Parathyroid adenoma (tissue), 2 donors: ENCODE measurements at regions not wholly inside any gene's neighbourhood (a gene's known extent, or its start where the extent isn't known, plus 50 kb on each side); places are given as distances from the start of the nearest gene placed in this dataset.

Experiments used
- H2AFZ ChIP-seq: fragments of 300-600 bp; sonication (generic); one replicate; pipeline ENCODE4 v1.7.0; 2017; ENCODE audit warnings: antibody characterized with exemption, mild to moderate bottlenecking
- H3K27ac ChIP-seq: fragments of 300-600 bp; sonication (generic); one replicate; pipeline ENCODE4 v1.7.0; 2017
- H3K27me3 ChIP-seq: fragments of 300-600 bp; sonication (generic); one replicate; pipeline ENCODE4 v1.7.0; 2017; ENCODE audit warnings: low read length; ENCODE audit not compliant: control insufficient read depth, insufficient read depth
- H3K36me3 ChIP-seq: fragments of 300-600 bp; sonication (generic); one replicate; pipeline ENCODE4 v1.7.0; 2017; ENCODE audit warnings: low read length; ENCODE audit not compliant: control insufficient read depth, insufficient read depth
- H3K4me1 ChIP-seq: fragments of 300-600 bp; sonication (generic); one replicate; pipeline ENCODE4 v1.7.0; 2017; ENCODE audit warnings: control low read depth
- H3K4me2 ChIP-seq: fragments of 300-600 bp; sonication (generic); one replicate; pipeline ENCODE4 v1.7.0; 2017; ENCODE audit warnings: low read length
- H3K4me3 ChIP-seq: fragments of 300-600 bp; sonication (generic); one replicate; pipeline ENCODE4 v1.7.0; 2017; ENCODE audit warnings: low read depth, low read length
- H3K79me2 ChIP-seq: fragments of 300-600 bp; sonication (generic); one replicate; pipeline ENCODE4 v1.7.0; 2017; ENCODE audit warnings: control low read depth
- H3K9ac ChIP-seq: fragments of 300-600 bp; sonication (generic); one replicate; pipeline ENCODE4 v1.7.0; 2017; ENCODE audit warnings: mild to moderate bottlenecking
- H3K9me3 ChIP-seq: fragments of 300-600 bp; sonication (generic); one replicate; pipeline ENCODE4 v1.7.0; 2017; ENCODE audit warnings: low read length; ENCODE audit not compliant: control insufficient read depth
- TF ChIP-seq, protein P1 (sequence below): fragments of 300-600 bp; sonication (generic); IDR thresholded peaks from one replicate; pipeline ENCODE4 v1.7.0; 2017; ENCODE audit warnings: antibody characterized with exemption, mild to moderate bottlenecking
- donor health status: primary hyperparathyroidism.

- Histone ChIP-seq H3K9me3 (no peaks in the 10 kb centered on the region), H3K79me2 (no peaks in the 10 kb centered on the region), H3K4me2 (no peak overlapping the region), H3K36me3 (no peaks in the 10 kb centered on the region), H3K9ac (no peak overlapping the region), H3K4me1 (no peaks in the 10 kb centered on the region), H3K27ac (no peak overlapping the region), H3K4me3 (no peak overlapping the region), H2AFZ (no peak overlapping the region), H3K27me3 (no peaks in the 10 kb centered on the region)
- TF ChIP-seq, protein P1, sequence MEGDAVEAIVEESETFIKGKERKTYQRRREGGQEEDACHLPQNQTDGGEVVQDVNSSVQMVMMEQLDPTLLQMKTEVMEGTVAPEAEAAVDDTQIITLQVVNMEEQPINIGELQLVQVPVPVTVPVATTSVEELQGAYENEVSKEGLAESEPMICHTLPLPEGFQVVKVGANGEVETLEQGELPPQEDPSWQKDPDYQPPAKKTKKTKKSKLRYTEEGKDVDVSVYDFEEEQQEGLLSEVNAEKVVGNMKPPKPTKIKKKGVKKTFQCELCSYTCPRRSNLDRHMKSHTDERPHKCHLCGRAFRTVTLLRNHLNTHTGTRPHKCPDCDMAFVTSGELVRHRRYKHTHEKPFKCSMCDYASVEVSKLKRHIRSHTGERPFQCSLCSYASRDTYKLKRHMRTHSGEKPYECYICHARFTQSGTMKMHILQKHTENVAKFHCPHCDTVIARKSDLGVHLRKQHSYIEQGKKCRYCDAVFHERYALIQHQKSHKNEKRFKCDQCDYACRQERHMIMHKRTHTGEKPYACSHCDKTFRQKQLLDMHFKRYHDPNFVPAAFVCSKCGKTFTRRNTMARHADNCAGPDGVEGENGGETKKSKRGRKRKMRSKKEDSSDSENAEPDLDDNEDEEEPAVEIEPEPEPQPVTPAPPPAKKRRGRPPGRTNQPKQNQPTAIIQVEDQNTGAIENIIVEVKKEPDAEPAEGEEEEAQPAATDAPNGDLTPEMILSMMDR, result no peak
Measured at GRCh38 chr6:140427842-140428241, 1053.4 kb upstream of the CITED2 start.

DNA sequence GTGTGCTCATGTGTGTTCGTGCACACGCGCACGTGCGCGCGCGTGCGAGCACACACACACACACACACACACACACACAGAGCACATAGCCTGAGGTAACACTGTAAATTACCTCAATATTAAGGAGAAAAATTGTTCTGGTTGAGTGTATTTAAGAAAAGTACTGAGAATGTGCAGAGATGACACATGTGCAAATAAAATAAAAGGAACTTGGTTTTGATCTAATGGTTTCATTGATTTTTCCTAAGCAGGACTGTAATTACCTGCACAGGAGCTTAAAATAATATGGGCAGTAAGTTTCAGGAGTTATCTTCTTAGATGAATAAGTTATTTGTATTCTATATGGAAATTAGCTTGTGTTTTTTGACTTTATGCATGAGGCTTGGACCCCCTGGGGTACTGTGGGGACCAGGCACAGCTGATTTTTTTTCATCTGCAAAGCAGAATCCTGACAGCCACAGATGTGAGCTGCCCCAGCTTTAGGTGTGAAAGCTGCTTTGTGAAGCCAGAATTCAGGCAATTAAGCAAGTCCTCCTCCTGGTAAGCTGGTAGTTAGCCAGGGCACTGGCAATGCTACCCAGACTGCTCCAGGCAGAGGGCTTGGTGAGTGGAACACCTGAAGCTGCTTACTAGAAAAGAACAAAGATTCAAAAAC lies 1040.6 kb upstream of the CITED2 start:
- Histone ChIP-seq H3K4me1 (no peaks in the 10 kb centered on the region), H2AFZ (no peak overlapping the region), H3K9me3 (no peaks in the 10 kb centered on the region), H3K4me2 (no peak overlapping the region), H3K27ac (no peak overlapping the region), H3K9ac (no peak overlapping the region), H3K4me3 (no peak overlapping the region), H3K27me3 (no peaks in the 10 kb centered on the region), H3K36me3 (no peaks in the 10 kb centered on the region), H3K79me2 (no peaks in the 10 kb centered on the region)
- TF ChIP-seq, protein P1, result no peak

DNA sequence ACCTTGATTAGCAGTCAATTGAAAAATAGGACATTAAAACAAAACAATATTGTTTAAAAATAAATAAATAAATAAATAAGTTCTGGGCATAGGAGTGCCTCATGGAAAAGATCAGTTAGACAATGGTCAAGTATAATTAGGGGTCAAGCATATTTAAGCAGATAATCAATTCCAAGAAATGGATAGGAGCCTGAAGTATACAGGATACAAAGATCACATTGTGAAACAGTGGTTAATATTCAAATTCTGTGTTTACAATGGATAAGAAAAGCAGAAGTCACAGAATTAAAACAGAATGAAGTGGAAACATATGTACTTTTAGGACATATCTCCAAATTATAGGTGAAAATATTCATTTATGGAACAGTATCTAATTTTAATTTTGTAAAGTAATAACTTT lies 1028.6 kb upstream of the CITED2 start:
- H3K4me3 ChIP-seq, result no peak overlapping the region
- no peaks in the 10 kb centered on the region for H3K4me1 ChIP-seq
- H3K9me3 ChIP-seq, result no peaks in the 10 kb centered on the region
- no peaks in the 10 kb centered on the region for H3K27me3 ChIP-seq
- no peak overlapping the region for H3K9ac ChIP-seq
- TF ChIP-seq, protein P1, result no peak
- H3K79me2 ChIP-seq, result no peaks in the 10 kb centered on the region
- H2AFZ ChIP-seq, result no peak overlapping the region
- H3K27ac ChIP-seq, result no peak overlapping the region
- no peaks in the 10 kb centered on the region for H3K36me3 ChIP-seq
- H3K4me2 ChIP-seq, result no peak overlapping the region

DNA sequence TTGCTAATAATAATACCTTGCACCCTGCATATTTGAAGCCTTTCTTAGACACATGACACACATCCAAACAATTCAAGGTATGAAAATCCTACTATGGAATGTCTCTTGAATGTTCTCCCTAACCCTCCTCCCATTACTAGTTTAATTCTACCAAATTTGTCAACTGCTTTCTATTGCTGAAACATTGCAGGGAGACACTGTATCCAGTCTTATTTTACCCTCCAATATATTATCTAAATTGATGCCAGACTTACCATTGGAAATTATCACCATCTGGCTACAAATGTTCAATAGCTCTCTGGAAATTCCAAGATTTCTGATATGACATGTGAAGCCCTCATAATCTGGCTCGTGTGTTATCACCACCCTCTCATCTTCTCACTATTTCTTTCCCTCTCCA lies 1027.3 kb upstream of the CITED2 start:
- Histone ChIP-seq H3K4me1 (no peaks in the 10 kb centered on the region), H3K27me3 (no peaks in the 10 kb centered on the region), H3K4me2 (no peak overlapping the region), H3K9ac (no peak overlapping the region), H3K36me3 (no peaks in the 10 kb centered on the region), H3K79me2 (no peaks in the 10 kb centered on the region), H3K9me3 (no peaks in the 10 kb centered on the region), H3K27ac (no peak overlapping the region), H3K4me3 (no peak overlapping the region), H2AFZ (peak overlapping the region; percentile 15)
- TF ChIP-seq, protein P1, result no peak

- H3K27ac ChIP-seq, result no peak overlapping the region
- no peak overlapping the region for H2AFZ ChIP-seq
- TF ChIP-seq, protein P1, result no peak
Measured at GRCh38 chr6:140398076-140398475, 1023.6 kb upstream of the CITED2 start.

More at GRCh38 chr6:140398076-140398475, 1023.6 kb upstream of the CITED2 start:
- Histone ChIP-seq H3K79me2 (no peaks in the 10 kb centered on the region), H3K9me3 (no peaks in the 10 kb centered on the region), H3K9ac (no peak overlapping the region), H3K4me1 (no peaks in the 10 kb centered on the region), H3K4me2 (no peak overlapping the region), H3K27me3 (no peaks in the 10 kb centered on the region), H3K4me3 (no peak overlapping the region), H3K36me3 (no peaks in the 10 kb centered on the region)
